K562 (cell line): ENCODE measurements at regions not wholly inside any gene's neighbourhood (a gene's known extent, or its start where the extent isn't known, plus 50 kb on each side); places are given as distances from the start of the nearest gene placed in this dataset.

Source experiments
- ASH1L ChIP-seq: fragments of 450-650 bp; IDR thresholded peaks from 2 replicates; pipeline ENCODE4 v1.6.1; 2018; ENCODE audit warnings: borderline replicate concordance, mild to moderate bottlenecking, low read depth; ENCODE audit not compliant: partially characterized antibody
- CBX8 ChIP-seq: fragments of 200-600 bp; sonication (generic); IDR thresholded peaks from 2 replicates; pipeline ENCODE4 v1.6.1; 2012; ENCODE audit warnings: borderline replicate concordance, mixed run types, low read depth, mild to moderate bottlenecking, moderate library complexity, mixed read lengths, low read length, control low read depth, inconsistent platforms; ENCODE audit not compliant: poor library complexity, severe bottlenecking; ENCODE audit errors: extremely low read depth
- CHD7 ChIP-seq: fragments of 200-600 bp; sonication (generic); IDR thresholded peaks from one replicate; pipeline ENCODE4 v1.6.1; 2012; ENCODE audit warnings: mild to moderate bottlenecking, low read depth, low read length, inconsistent platforms
- FOXA1 ChIP-seq: fragments of 450-650 bp; IDR thresholded peaks from 2 replicates; pipeline ENCODE4 v1.6.1; 2016; ENCODE audit warnings: mild to moderate bottlenecking, borderline replicate concordance
- HNRNPH1 ChIP-seq: fragments of 200-400 bp; formaldehyde crosslinking; optimal IDR thresholded peaks from 2 replicates; pipeline ENCODE3; 2017; ENCODE audit warnings: low read depth, mild to moderate bottlenecking, low read length, moderate library complexity
- IFI16 ChIP-seq: fragments of 250-450 bp; sonication (Bioruptor Pico); IDR thresholded peaks from 2 replicates; pipeline ENCODE4 v2.1.2; 2022; ENCODE audit warnings: mild to moderate bottlenecking, inconsistent platforms
- MCM3 ChIP-seq: fragments of 450-650 bp; IDR thresholded peaks from 2 replicates; pipeline ENCODE4 v1.6.1; 2016
- NR2C1 ChIP-seq, 2 experiments: fragments of 450-650 bp; IDR thresholded peaks; 2 replicates each; pipeline ENCODE4 v1.6.1; 2017; ENCODE audit warnings: mild to moderate bottlenecking in 2 of 2, antibody characterized with exemption in 1 of 2, inconsistent platforms in 1 of 2, missing compliant biosample characterization in 1 of 2, missing genetic modification characterization in 1 of 2
- RBM25 ChIP-seq: fragments of 200-400 bp; formaldehyde crosslinking; IDR thresholded peaks from 2 replicates; pipeline ENCODE4 v1.6.1; 2018; ENCODE audit warnings: low read length, low read depth, moderate library complexity; ENCODE audit not compliant: severe bottlenecking
- TFE3 ChIP-seq: fragments of 450-650 bp; formaldehyde crosslinking; IDR thresholded peaks from 2 replicates; pipeline ENCODE4 v1.4.0; 2020; ENCODE audit warnings: mild to moderate bottlenecking, mixed read lengths
- TSC22D4 ChIP-seq: fragments of 450-650 bp; IDR thresholded peaks from 2 replicates; pipeline ENCODE4 v1.6.1; 2016; ENCODE audit warnings: missing genetic modification characterization, missing biosample characterization, control low read depth
- ZNF561 ChIP-seq: fragments of 450-650 bp; formaldehyde crosslinking; conservative IDR thresholded peaks from 2 replicates; pipeline ENCODE4 v1.4.0; 2020; ENCODE audit warnings: mild to moderate bottlenecking, moderate library complexity
- TF ChIP-seq, protein P1 (sequence below), 2 experiments: fragments of 250-450 bp in 1 of 2; fragments of 450-650 bp in 1 of 2; sonication (Bioruptor Pico) in 1 of 2; IDR thresholded peaks; 2 replicates each; pipeline versions ENCODE4 v1.6.1 to v1.8.0; 2016 to 2021; ENCODE audit warnings: mild to moderate bottlenecking in 2 of 2, moderate library complexity in 2 of 2, missing compliant biosample characterization in 1 of 2, missing genetic modification characterization in 1 of 2

GRCh38 chr1:9428601-9429341 is 110.5 kb upstream of the SLC25A33 start (continued):
- TF ChIP-seq CHD7 (no peak), ASH1L (no peak), ZNF561 (CRISPR knock-in tag) (no peak), HNRNPH1 (no peak), MCM3 (no peak), IFI16 (CRISPR knock-in tag) (0 out of 2 replicates have a peak, but pooled peaks have one; percentile 20), RBM25 (peak; percentile 47), NR2C1 (IDR thresholded peaks at IDR 0.05) (no peak), NR2C1 (tag; IDR thresholded peaks at IDR 0.05) (peak; percentile 52; the same call in 1 of the 2 replicates), TFE3 (no peak), CBX8 (no peak), TSC22D4 (tag) (no peak), FOXA1 (no peak)
- TF ChIP-seq, protein P1, sequence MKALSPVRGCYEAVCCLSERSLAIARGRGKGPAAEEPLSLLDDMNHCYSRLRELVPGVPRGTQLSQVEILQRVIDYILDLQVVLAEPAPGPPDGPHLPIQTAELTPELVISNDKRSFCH (CRISPR knock-in tag; IDR thresholded peaks at IDR 0.05), result no peak; the same call in 1 of the 2 replicates
- TF ChIP-seq, protein P1 (tag; IDR thresholded peaks at IDR 0.05), result peak; percentile 68
